IMR-90 (cell line): ENCODE measurements at regions not wholly inside any gene's neighbourhood (a gene's known extent, or its start where the extent isn't known, plus 50 kb on each side); places are given as distances from the start of the nearest gene placed in this dataset.

ENCODE experiments used
- ATAC-seq: fragments of 200-7000 bp; cut with Tn5 transposase; 2 replicates; pipeline ENCODE4 v1.9.1; 2020; ENCODE audit warnings: low read depth, mild to moderate bottlenecking, moderate library complexity
- BruUV-seq: library from RNA; stranded (reverse); fragments of 400-500 nt; replicated peaks from 2 replicates; lab custom pipeline; 2021; lab: Mats Ljungman, UMichigan
- CTCF ChIA-PET: fragments of 300-600 bp; formaldehyde crosslinking; extraction: SDS; loops from one replicate; lab custom pipeline; 2021; ENCODE audit warnings: antibody characterized with exemption; lab: Yijun Ruan, JAX
- POLR2A ChIA-PET: fragments of 300-600 bp; sonication (Branson Sonifier 250); formaldehyde crosslinking; loops from one replicate; lab custom pipeline; 2022; ENCODE audit warnings: antibody characterized with exemption; ENCODE audit not compliant: unreplicated experiment; lab: Charles Lee
- DNase-seq: peaks from one replicate; pipeline ENCODE4 v3.0.0; 2013
- H2AFZ ChIP-seq: replicated peaks from 2 replicates; pipeline ENCODE3; 2013; ENCODE audit warnings: low read length, mild to moderate bottlenecking; ENCODE audit not compliant: poor library complexity
- H2AK5ac ChIP-seq: 2 replicates; pipeline ENCODE4 v1.6.1; 2013; ENCODE audit warnings: low read depth, low read length, inconsistent platforms
- H2AK9ac ChIP-seq: replicated peaks from 2 replicates; pipeline ENCODE3; 2013; ENCODE audit warnings: mild to moderate bottlenecking, low read depth, low read length, moderate library complexity; ENCODE audit not compliant: poor library complexity
- H2BK120ac ChIP-seq: 2 replicates; pipeline ENCODE4 v1.6.1; 2013; ENCODE audit warnings: low read depth, low read length, inconsistent platforms
- H2BK15ac ChIP-seq: 3 replicates; pipeline ENCODE4 v1.6.1; 2013; ENCODE audit warnings: low read depth, low read length, inconsistent platforms
- H2BK20ac ChIP-seq: 2 replicates; pipeline ENCODE4 v1.6.1; 2013; ENCODE audit warnings: low read depth, mild to moderate bottlenecking, inconsistent platforms, low read length, moderate library complexity
- H2BK5ac ChIP-seq: 2 replicates; pipeline ENCODE4 v1.6.1; 2013; ENCODE audit warnings: mild to moderate bottlenecking, low read depth, low read length, inconsistent platforms; ENCODE audit not compliant: poor library complexity, severe bottlenecking
- H3K14ac ChIP-seq: replicated peaks from 2 replicates; pipeline ENCODE4 v1.6.1; 2013; ENCODE audit warnings: low read depth, low read length, inconsistent platforms
- H3K18ac ChIP-seq: 2 replicates; pipeline ENCODE4 v1.6.1; 2013; ENCODE audit warnings: low read depth, low read length, control low read depth
- H3K23ac ChIP-seq: 2 replicates; pipeline ENCODE4 v1.6.1; 2013; ENCODE audit warnings: low read depth, low read length, inconsistent platforms
- H3K27ac ChIP-seq: 2 replicates; pipeline ENCODE4 v1.5.1; 2013; ENCODE audit warnings: mild to moderate bottlenecking, control low read depth, low read length; ENCODE audit not compliant: insufficient read depth
- H3K27me3 ChIP-seq: 2 replicates; pipeline ENCODE4 v1.6.1; 2013; ENCODE audit warnings: low read length; ENCODE audit not compliant: control insufficient read depth, insufficient read depth
- H3K36me3 ChIP-seq: 2 replicates; pipeline ENCODE4 v1.6.1; 2013; ENCODE audit warnings: low read length, mixed read lengths; ENCODE audit not compliant: control insufficient read depth, insufficient read depth
- H3K4ac ChIP-seq: 2 replicates; pipeline ENCODE4 v1.6.1; 2013; ENCODE audit warnings: low read depth, low read length, inconsistent platforms
- H3K4me1 ChIP-seq: 2 replicates; pipeline ENCODE4 v1.6.1; 2013; ENCODE audit warnings: low read length, mixed read lengths; ENCODE audit not compliant: control insufficient read depth, insufficient read depth
- H3K4me2 ChIP-seq: 2 replicates; pipeline ENCODE4 v1.6.1; 2013; ENCODE audit warnings: low read depth, mild to moderate bottlenecking, control low read depth, low read length, moderate library complexity
- H3K4me3 ChIP-seq: 2 replicates; pipeline ENCODE4 v1.5.1; 2013; ENCODE audit warnings: low read depth, mild to moderate bottlenecking, control low read depth, low read length, moderate library complexity; ENCODE audit not compliant: insufficient read depth
- H3K56ac ChIP-seq: 2 replicates; pipeline ENCODE4 v1.6.1; 2013; ENCODE audit warnings: low read length, inconsistent platforms; ENCODE audit not compliant: insufficient read depth; ENCODE audit errors: extremely low read depth
- H3K79me1 ChIP-seq, 2 experiments: 2 replicates each; pipeline ENCODE4 v1.6.1; 2013; ENCODE audit warnings: low read length in 2 of 2, inconsistent platforms in 1 of 2, low read depth in 1 of 2
- H3K9ac ChIP-seq: 2 replicates; pipeline ENCODE4 v1.6.1; 2013; ENCODE audit warnings: low read depth, low read length, control low read depth
- H3K9me1 ChIP-seq: 2 replicates; pipeline ENCODE4 v1.6.1; 2013; ENCODE audit warnings: low read length, inconsistent platforms; ENCODE audit not compliant: insufficient read depth
- H3K9me3 ChIP-seq: 2 replicates; pipeline ENCODE4 v1.6.1; 2013; ENCODE audit warnings: low read length; ENCODE audit not compliant: control insufficient read depth, insufficient read depth
- H4K20me1 ChIP-seq: 2 replicates; pipeline ENCODE4 v1.6.1; 2013; ENCODE audit warnings: low read length, inconsistent platforms; ENCODE audit not compliant: insufficient read depth
- H4K5ac ChIP-seq: 2 replicates; pipeline ENCODE4 v1.6.1; 2013; ENCODE audit warnings: mild to moderate bottlenecking, low read depth, low read length, control low read depth
- H4K8ac ChIP-seq, 2 experiments: 2 replicates each; pipeline ENCODE4 v1.6.1; 2013; ENCODE audit warnings: low read depth in 2 of 2, low read length in 2 of 2, control low read depth in 1 of 2, inconsistent platforms in 1 of 2
- H4K91ac ChIP-seq: 2 replicates; pipeline ENCODE4 v1.6.1; 2013; ENCODE audit warnings: low read depth, low read length, inconsistent platforms; ENCODE audit not compliant: insufficient read depth
- CHD1 ChIP-seq: IDR thresholded peaks from 2 replicates; pipeline ENCODE4 v1.6.1; 2012; ENCODE audit warnings: low read depth, low read length, improper control_type of control experiment
- ELK1 ChIP-seq: fragments of 150-350 bp; IDR thresholded peaks from 2 replicates; pipeline ENCODE4 v1.6.1; 2016; ENCODE audit warnings: low read depth, mild to moderate bottlenecking, low read length, moderate library complexity, borderline replicate concordance
- FOS ChIP-seq: fragments of 150-350 bp; IDR thresholded peaks from 2 replicates; pipeline ENCODE4 v1.6.1; 2016; ENCODE audit warnings: low read depth, low read length
- MAFK ChIP-seq: IDR thresholded peaks from 2 replicates; pipeline ENCODE4 v1.6.1; 2012; ENCODE audit warnings: low read depth, low read length, improper control_type of control experiment
- MAZ ChIP-seq: IDR thresholded peaks from 2 replicates; pipeline ENCODE4 v1.6.1; 2012; ENCODE audit warnings: low read depth, mild to moderate bottlenecking, low read length, improper control_type of control experiment, moderate library complexity, borderline replicate concordance
- MXI1 ChIP-seq: IDR thresholded peaks from 2 replicates; pipeline ENCODE4 v1.6.1; 2012; ENCODE audit warnings: low read depth, mild to moderate bottlenecking, low read length, moderate library complexity, borderline replicate concordance
- NFE2L2 ChIP-seq: fragments of 150-350 bp; IDR thresholded peaks from 2 replicates; pipeline ENCODE4 v1.6.1; 2016; ENCODE audit warnings: low read depth, mild to moderate bottlenecking, low read length
- SMC3 ChIP-seq: fragments of 150-350 bp; IDR thresholded peaks from 2 replicates; pipeline ENCODE4 v1.6.1; 2016; ENCODE audit warnings: low read depth, mild to moderate bottlenecking, antibody characterized with exemption, low read length, moderate library complexity
- WGBS, 2 experiments: methylation state at CpG; one replicate each; pipeline versions ENCODE4 v1.1.5 to v1.1.7; 2013; ENCODE audit warnings: missing lambda C conversion rate in 2 of 2; ENCODE audit not compliant: insufficient read length in 1 of 2; ENCODE audit errors: extremely low coverage in 2 of 2; 5-methylcytosine and 5-hydroxymethylcytosine counted together
- dilution Hi-C: fragments of 300-500 bp; cut with HindIII; formaldehyde crosslinking; loops from one replicate; pipeline ENCODE4 v1.14.3; 2018; ENCODE audit warnings: low sequenced_read_pairs; ENCODE audit not compliant: unreplicated experiment
- in situ Hi-C: fragments of 300-500 bp; cut with MboI; formaldehyde crosslinking; loops from 3 replicates; pipeline ENCODE4 v1.14.3; 2019; ENCODE audit warnings: low sequenced_read_pairs, inconsistent platforms, mixed read lengths
- intact Hi-C: fragments of 100-400 bp; cut with micrococcal nuclease; formaldehyde crosslinking; loops from 2 replicates; pipeline ENCODE4 v1.10.0; 2022

- no peak overlapping the region for H2BK120ac ChIP-seq
- H3K56ac ChIP-seq: no peak overlapping the region
- no peaks in the 10 kb centered on the region for H3K79me1 ChIP-seq
- peaks cover 18% of the 10 kb centered on the region for H3K27me3 ChIP-seq
- no TSS peak for BruUV-seq
- no peak overlapping the region for H3K27ac ChIP-seq
- H4K8ac ChIP-seq: no peak overlapping the region
- H3K23ac ChIP-seq: no peak overlapping the region
- no peak overlapping the region for H2BK20ac ChIP-seq
- H3K9me1 ChIP-seq: no peaks in the 10 kb centered on the region
- H2BK15ac ChIP-seq: no peak overlapping the region
- in situ Hi-C loops (no loop called here), intact Hi-C loops (no loop called here), dilution Hi-C loops (no loop called here)
- no peak overlapping the region for H3K4ac ChIP-seq
- no peak overlapping the region for H2AK5ac ChIP-seq
- DNase-seq (no peak), ATAC-seq (no peak)
- no peak for TF ChIP-seq MXI1
- TF ChIP-seq MAFK: no peak
- TF ChIP-seq MAZ: no peak
- no peak for TF ChIP-seq ELK1
- no peak for TF ChIP-seq SMC3
- no peak for TF ChIP-seq CHD1
- TF ChIP-seq FOS: no peak
- no peak for TF ChIP-seq NFE2L2
- H3K18ac ChIP-seq: no peak overlapping the region
- no peaks in the 10 kb centered on the region for H4K20me1 ChIP-seq
- no peaks in the 10 kb centered on the region for H3K9me3 ChIP-seq
- ChIA-PET POLR2A (no interaction called here), CTCF (interaction anchor here (0.5 kb wide), 1 partner anchor 160 kb away, joined by 3 read pairs; no protein-coding TSS in a partner anchor)
- no peak overlapping the region for H2BK5ac ChIP-seq
- whole genome bisulfite sequencing, 2 experiments: 33% methylated on average over 1 of the region's 8 CpGs; no CpG with 5 or more reads in 1 of the 2 experiments
- no peak overlapping the region for H3K9ac ChIP-seq
- H3K4me2 ChIP-seq: no peak overlapping the region
- no peaks in the 10 kb centered on the region for H3K4me1 ChIP-seq
- no peak overlapping the region for H2AK9ac ChIP-seq
- no peak overlapping the region for H2AFZ ChIP-seq
- H3K4me3 ChIP-seq: no peak overlapping the region
- H3K36me3 ChIP-seq: no peaks in the 10 kb centered on the region
- H4K5ac ChIP-seq: no peak overlapping the region
- H3K14ac ChIP-seq: no peak overlapping the region
- H4K91ac ChIP-seq: no peak overlapping the region
These were observed 158.5 kb downstream of the CDCA7 start for GRCh38 chr2:173513107-173513727.
